ENCODE measurements at regions not wholly inside any gene's neighbourhood (a gene's known extent, or its start where the extent isn't known, plus 50 kb on each side); places are given as distances from the start of the nearest gene placed in this dataset.
"Not testable (repeated sequence)": the region's sequence is repeated elsewhere in the genome, so short reads cannot be mapped to it uniquely, and the experiment has no call there.

DNA sequence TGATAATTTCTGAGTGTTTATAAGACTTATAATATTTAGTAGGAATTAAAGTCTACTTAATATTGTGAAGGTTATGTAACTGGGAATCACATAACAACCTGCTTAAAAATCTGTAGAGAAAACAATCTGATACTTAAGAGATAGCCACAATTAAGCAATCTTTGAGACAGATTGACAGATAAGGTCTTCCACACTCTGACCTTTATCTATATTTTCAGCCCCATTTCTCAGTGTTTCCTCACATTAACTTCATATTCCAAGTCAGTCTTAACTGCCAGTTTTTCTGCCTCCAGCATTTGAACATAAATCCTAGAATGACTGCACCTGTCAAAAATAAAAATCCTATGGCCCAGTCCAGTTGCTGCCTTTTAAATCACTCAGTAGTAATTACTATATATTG, 423.2 kb downstream of the PYDC2 start:
- DNase-seq: no peak

DNA sequence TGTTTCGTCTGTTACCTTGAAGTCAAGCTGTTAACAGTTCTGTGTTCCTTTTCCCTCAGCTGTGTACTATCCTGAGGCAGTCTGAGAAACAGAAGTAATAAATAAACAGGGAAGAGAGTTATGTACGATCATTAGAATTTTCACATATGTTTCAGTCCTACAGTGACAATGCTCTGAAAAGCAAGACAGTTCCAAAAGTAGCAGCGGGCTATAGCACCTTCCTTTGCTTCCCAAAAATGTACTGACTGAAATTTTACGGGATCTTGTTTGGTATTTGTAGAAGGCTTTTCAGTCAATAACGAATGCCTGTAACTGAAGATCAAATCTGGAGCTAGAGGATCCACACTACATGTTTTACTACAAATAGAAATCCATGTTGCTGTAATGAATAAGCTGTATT, 428.1 kb downstream of the PYDC2 start:
- DNase-seq: no peak

DNA sequence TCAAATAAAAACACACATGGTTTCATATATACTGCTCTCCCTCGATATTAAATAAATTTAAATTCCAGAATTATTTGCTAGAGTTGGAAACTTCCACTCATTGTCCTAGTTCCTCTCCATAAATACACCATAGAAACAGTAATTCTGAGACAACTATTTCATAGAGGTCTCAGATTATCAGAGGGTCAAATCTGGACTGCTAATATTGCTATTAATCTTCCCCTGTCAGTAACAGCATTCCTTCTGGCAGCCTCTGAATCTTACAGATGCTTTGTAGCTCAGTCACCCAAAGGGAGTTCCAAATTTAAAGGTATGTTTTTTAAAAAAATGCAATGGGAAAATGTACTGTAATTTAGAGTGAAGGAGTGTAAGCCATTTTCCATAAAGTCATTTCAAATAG, 428.8 kb downstream of the PYDC2 start:
- DNase-seq: no peak

DNA sequence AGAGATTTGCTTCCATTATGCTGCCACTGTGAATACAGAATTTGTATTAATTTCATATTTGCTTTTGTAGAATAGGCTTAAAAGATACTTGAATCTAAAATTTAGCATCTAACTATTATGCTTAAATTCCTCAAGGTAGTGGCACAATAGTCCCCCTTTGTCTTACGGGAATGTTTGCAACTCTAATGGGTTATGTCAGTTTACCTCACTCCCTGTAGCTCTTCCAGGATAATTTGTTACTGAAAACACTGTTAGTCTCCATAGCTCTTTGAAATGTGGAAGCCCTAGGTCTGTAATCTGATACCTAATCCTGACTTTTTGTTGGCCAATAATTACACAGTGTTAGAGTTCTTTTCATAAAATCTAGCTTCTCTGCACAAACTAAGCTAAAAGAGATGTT, 433.4 kb downstream of the PYDC2 start:
- no peak for DNase-seq

DNA sequence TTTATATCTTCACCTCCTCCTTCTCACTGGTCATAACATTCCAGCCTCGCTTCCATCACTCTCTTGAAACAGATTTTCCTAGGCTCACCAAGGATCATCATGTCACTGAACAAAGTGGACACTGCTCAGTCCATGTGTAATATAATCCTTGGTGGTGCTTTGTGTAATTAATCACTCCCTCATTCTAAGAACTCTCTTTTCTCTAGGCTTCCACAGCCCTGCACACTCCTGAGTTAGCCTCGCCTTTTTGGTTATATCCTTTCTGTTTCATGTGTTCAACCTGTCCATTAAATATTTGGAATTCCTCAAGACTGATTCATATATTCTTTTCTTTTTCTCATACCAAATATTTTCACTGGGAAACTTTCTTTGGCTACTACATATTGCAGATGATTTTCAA, 440.8 kb downstream of the PYDC2 start:
- no peak for DNase-seq

DNA sequence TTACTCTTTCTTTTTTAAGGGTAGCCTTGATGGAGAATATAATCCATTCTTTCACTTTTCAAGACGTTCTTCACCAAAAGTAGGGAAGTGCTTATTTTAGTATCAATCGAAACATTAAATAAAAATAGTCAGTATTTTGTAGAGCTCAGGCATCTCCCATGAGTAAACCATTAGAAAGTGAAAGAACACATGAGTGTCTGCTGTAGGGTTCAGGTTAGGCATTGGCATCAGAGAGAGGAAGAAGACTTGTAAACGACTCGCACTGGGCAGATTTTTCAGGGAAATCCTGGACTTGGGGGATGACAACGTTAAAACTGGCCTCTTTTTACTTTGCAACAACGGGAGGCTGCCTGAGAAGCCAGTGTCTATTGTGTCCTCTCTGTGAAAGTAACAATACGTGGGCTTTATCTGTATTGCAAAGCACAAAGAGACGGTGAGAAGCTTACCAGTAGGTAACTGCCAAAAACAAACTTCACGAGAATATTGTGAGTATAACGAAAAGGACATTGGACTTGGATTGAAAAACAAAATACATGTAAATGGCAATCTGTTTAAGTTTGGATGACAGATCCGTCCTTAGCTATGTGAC, 451.7 kb downstream of the PYDC2 start:
- no peak for DNase-seq

DNA sequence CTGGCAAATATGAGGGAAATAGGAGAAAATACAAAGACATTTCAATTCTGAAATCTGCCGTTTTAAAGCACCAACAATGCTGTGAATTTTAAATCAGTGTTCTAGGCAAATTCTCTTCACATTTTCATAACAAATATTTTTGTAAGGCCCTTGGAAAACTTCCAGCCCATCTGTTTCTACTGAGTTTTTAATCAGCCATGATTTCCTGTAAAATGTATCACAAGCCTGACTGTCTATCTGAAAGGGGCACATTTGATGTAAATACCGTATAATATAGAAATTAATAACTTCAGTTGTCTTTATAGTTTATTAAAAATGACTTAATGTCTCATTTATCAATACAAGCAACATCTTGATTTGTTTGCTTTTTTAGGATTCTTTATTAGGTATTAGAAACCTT, 454.7 kb downstream of the PYDC2 start:
- DNase-seq: no peak

DNA sequence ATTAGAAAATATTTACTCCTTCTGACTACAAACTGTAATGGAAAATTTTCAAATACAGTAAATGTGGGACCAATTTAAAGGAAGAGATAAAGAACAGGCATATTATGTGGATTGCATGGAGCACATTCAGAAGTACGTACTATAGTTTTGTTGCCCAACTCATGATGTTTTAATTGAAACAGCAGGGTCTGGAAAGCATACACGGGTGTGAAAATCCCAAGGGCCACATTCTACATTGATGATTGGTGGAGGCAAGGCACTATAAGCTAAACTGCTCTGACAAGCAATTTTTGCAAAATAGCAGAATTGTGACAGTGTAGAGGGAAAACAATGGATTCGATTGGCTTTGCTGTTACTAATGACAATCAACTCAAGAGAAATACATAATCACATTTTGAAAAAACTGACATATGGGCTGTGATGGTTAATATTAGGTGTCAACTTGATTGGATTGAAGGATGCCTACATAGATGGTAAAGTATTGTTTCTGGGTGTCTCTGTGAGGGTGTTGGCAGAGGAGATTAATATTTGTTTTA, 458.6 kb downstream of the PYDC2 start:
- no peak for DNase-seq

DNA sequence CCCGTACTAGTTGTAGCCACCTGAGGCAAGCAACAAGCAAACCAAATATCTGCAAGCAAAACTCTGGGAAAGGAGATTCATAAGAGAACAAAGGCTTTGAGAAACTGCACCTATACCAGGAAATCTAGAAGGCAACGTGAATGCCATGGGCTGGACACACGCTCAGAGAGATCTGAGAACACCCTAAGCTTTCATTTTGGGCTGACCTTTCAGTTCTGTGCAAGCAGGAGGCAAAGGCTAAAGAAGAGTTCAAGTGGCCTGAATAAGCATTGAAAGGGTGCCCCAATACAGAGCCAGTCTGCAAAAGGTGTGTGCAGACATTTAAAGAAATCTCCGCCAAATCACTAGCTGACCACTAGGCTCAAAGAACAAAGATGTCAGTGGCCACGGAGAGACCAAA, 461.6 kb downstream of the PYDC2 start:
- no peak for DNase-seq

DNA sequence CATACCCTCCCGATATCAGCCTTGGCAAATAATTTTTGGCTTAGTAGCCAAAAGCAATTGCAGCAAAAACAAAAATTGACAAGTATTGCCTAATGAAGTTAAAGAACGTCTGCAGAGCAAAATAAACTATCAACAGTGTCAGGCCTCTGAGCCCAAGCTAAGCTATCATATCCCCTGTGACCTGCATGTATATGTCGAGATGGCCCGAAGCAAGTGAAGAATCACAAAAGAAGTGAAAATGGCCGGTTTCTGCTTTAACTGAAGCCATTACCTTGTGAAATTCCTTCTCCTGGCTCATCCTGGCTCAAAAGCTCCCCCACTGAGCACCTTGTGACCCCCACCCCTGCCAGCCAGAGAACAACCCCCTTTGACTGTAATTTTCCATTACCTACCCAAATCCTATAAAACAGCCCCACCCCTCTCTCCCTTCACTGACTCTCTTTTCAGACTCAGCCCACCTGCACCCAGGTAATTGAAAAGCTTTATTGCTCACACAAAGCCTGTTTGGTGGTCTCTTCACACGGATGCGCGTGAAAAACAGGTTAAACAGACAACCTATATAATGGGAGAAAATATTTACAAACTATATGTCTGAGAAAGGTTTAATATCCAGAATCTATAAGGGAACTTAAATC, 466.3 kb downstream of the PYDC2 start:
- not testable (repeated sequence) for DNase-seq

DNA sequence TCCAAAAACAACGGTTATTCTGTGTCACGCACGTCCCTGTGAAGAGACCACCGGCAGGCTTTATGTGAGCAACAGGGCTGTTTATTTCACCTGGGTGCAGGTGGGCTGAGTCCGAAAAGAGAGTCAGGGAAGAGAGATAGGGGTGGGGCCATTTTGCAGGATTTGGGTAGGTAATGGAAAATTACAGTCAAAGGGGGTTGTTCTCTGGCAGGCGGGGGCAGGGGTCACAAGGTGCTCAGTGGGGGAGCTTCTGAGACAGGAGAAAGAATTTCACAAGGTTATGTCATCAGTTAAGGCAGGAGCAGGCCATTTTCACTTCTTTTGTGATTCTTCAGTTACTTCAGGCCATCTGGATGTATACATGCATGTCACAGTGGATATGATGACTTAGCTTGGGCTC, 467.0 kb downstream of the PYDC2 start:
- DNase-seq: not testable (repeated sequence)

DNA sequence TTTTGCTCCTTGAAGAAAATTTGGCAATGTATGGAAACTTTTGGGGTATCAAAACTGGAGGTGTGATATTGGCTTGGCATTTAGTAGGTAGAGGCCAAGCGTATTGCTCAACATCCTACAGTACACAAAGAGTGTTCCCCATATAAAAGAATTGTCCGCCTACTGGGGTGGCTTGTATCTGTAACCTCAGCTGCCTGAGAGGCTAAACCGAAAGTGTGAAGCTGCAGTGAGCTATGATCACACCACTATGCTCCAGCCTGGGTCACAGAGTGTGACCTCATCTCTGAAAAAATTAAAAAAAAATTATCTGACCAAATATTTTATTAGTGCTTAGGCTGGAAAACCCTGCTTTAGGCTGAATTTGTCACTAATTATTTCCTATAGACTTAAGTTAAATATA, 483.9 kb downstream of the PYDC2 start:
- DNase-seq: no peak

DNA sequence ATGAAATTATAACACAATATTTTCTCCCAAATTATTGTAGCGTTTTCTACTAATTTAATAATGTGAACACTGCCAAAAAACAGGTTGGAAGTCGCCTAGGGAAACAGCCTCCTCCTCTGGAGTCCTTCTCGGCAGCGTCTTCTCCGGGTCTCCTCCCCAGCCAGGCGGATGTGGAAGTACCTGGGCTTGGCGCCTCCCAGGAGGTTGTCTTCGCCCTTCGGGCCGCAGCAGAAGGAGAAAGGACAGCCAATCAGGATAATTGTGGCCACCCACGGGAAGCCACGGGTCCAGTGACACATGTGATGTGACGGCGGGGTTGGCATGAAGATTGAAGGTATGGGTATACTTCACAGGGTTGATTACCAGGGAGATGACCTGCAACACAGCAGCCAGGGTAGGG, 491.2 kb downstream of the PYDC2 start:
- DNase-seq: no peak

DNA sequence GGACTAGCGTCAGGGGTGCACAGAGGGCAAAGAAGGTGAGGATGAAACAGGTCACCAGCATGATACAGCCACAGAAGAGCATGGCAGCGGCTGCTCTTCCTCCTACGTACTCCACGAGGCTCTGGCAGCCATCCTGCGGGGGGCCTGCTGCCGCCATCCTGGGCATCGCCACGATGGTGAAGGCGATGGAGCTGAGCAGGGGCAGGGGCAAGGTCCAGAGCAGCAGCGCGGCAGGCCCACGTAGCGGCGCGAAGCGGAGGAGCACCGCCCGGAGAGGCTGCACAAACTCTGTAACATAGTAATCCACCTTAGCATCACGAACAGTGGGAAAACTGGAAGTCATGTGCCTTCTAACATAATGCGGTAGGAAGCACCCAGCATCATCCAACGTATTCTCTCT, 491.6 kb downstream of the PYDC2 start:
- DNase-seq: no peak

DNA sequence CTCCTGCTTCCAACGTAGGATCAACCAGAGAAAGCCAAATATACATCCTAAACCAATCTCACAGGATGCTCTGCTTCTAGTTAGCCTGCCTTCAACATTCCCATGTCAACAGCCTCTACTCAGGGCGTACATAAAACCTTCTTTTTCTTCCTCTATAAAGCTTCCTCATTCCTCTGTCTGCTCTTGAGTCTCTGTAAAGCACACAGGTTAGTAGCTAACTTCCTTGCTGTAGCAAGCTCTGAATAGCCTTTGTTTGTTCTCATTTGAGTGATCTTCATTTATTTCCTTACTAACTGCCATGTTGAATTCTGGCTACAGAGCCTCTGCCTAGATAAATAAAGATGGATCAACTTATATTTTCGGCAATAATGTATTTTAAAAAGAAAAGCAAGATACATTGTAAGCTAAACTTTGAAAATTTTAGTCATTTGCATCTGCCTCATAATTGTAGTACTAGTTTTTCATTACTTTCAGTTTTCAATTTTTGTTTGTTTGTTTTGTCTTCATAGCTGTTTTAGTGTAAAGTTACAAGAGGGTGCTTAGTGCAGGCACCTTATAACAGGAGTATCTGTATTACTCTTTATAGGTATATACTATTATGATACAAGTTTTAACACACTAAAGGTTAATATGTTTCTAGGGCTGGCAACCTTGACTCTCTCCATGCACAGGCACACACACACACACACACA, 498.2 kb downstream of the PYDC2 start:
- peak in 1 of 2 experiments; percentile 14 for DNase-seq

DNA sequence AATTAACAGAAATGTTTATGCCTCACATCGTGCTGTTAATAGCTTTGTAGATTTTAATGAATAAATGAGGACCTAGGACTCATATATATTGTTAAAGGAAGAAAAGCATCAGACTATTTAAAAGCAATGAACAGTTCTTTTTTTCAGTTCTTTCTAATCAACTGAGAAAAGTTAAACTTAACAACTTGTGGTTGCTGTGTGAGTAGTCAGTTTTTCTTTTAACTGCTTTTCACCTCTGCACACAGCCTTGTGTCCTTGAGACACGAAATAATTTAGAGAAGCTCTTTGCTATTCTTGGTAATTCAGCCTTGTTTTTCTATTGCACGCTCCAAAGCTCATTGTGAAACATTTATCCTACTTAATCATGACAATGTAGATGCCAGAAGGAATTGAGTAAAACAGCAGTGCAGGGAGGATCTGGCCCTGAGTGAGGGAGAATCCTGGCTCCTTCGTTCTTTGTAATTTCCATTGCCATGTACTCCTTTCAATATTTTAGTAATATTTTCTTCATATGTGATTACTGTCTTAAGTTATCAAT, 499.0 kb downstream of the PYDC2 start:
- DNase-seq: no peak

DNA sequence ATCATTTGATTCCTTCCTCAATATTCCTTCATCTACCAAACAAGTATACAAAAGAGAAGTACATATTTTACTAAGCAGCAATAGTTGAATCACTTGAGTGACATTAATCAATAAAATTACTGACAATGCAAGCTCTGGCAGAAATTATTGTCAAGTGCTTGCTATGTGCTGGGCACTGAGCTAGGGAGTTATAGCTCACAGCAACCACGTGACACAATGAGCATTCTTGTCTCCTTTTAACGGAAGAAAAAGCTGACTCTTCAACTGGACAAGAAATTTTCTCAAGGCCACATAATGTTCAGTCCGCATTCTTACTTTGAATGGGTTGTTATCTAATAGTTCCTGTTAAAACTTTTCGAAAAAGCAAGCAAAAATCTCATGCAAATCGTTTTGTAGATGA, 500.1 kb downstream of the PYDC2 start:
- DNase-seq: no peak

DNA sequence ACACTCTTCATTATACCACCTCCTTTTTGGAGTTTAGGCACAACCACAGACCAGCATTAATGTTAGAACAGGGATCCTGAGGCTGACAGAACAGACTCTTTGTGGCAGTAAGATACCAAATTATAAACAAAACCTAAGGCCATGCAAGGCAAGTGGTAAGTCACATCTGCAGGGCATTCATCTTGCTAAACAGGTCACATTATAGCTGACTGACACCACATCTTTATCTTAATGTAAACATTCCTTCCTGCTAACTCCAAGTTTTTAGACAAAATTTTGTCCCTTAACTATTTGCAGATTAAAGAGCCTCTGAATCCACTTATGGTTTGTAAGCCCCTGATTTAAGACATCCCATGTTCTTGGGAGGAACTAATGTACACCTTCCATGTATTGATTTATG, 500.6 kb downstream of the PYDC2 start:
- DNase-seq: no peak

DNA sequence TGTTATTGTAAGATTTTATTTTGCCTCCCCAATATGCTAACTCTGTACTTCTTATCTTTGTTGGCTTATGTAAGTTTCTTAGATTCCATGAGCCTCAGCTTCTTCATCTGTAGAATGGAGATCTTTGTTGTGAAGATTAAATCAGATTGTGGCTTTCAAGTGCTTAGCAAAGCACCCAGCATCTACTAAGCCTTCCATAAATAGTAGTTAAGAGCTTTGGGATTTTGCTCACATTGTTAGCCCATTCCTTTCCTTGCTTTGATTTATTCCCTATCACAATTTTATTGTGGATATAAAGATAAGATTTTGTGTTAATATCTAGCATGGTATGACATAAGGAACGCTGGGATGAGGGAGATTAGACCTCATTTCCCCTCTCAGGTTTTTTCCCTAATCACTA, 501.4 kb downstream of the PYDC2 start:
- DNase-seq: no peak

DNA sequence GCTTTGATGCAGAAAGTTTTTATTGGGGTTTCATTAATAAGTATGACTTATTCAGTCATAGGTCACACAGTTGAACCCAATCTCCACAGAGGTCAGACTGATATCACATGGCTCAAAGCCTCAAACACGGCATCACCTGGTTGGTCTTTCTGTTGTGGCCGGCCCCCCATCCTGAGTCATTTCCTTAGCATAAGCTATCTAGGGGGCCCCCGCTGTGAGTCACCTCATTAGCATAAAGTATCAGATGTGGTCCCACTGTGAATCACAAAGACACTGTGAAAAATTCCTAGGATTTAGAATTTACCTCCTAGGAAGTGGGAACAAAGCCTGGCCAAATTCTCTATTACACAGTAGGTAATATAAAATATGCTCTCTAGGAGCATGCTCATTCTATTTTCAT, 502.2 kb downstream of the PYDC2 start:
- DNase-seq: no peak

DNA sequence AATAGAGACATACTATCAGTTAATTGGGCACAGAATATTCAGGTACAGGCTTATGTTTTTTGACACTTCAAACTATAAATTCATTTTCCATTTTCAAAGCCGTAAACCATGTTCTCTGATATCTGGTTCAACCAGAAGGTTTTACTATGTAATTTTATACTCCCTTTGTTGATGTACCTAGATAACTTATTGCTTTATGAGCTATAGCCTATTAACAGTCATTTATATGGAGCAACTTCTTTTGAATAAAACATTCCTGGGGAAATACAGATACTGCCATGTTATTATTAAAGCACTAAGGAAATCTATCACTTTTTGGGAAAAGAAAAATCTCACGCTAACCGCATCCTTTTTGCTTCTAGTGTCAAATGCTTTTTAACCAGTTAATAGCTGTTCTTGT, 505.6 kb downstream of the PYDC2 start:
- DNase-seq: no peak

DNA sequence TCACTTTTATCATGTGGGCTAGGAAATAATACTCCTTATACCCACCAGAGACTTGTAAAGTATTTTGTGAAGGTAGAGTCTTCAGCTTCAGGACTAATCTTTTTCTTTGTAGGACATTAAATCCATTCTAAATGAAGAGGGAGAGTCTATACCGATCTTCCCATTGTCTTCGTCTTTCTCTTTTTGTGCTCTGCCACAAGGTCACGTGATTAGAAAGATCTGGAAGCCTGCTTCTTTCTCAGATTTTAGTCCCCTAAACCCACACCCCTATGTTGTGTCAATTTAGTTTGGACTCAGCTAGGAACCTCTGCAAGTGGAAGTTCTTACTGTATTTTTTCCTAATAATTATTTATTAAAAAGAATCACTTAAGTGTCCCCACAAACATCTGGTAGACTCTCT, 507.3 kb downstream of the PYDC2 start:
- no peak for DNase-seq

DNA sequence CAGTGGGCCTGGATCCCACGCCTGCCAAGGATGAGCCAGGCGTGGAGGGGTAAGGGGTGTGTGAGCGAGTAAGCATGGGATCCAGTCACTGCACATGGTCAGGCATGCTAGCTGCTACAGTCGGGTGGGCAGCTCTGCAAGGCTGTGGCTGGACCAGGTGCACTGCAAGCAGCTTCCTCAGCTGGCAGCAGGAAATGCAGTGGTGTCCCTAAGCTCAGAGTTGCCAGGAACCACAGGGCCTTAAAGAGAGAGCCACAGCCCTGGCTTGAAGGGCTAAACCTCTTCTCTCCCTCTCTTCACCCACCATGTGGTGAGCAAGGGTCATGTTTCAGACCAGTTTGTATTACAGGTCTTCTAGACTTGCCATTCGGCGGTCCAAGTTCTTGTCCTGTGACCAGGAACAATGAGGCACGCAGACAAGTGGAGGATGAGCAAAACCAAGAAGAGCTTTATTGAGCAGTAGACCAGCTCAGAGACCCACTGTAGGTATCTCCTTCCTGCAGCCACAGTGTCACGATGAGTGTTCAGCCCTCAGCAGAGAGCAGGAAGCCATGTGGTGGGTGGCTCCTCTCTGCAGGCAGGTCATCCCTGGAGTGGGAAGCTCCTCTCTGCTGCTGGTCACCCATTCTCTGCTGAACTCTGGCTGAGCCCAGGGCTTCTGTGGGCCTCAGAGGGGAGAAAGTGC, 511.9 kb downstream of the PYDC2 start:
- DNase-seq: no peak

DNA sequence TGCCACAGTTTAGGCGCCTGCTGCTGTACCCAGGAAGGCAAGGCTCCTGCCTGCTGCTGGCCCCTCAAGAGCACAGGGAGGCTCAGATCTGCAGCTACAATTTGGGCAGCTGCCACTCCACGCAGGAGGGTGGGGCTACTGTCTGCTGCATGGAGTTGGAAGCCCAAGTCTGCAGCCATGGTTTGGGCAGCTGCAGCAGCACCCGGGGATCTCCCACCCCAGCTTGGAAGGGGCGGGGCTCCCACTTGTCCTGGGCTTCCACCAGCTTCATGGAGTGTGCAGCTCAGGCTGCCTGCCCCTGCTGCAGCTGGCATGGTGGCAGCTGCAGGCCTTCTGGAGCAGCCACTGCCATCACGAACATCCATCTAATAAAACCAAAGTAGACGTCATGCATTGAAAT, 512.9 kb downstream of the PYDC2 start:
- no peak for DNase-seq
